OCI-LY1 (cell line): ENCODE measurements at regions not wholly inside any gene's neighbourhood (a gene's known extent, or its start where the extent isn't known, plus 50 kb on each side); places are given as distances from the start of the nearest gene placed in this dataset.

Source experiments
- CTCF ChIP-seq: fragments of 200-600 bp; sonication (generic), shearing (Covaris generic); IDR thresholded peaks from 2 replicates; pipeline ENCODE4 v1.5.1; 2017; ENCODE audit warnings: mild to moderate bottlenecking, antibody characterized with exemption, low read length, moderate library complexity, mixed read lengths
- EZH2 ChIP-seq: fragments of 200-600 bp; sonication (generic), shearing (Covaris generic); IDR thresholded peaks from 2 replicates; pipeline ENCODE4 v1.8.0; 2017; ENCODE audit warnings: borderline replicate concordance, mixed run types, mild to moderate bottlenecking, antibody characterized with exemption, low read length, moderate library complexity, mixed read lengths

DNA sequence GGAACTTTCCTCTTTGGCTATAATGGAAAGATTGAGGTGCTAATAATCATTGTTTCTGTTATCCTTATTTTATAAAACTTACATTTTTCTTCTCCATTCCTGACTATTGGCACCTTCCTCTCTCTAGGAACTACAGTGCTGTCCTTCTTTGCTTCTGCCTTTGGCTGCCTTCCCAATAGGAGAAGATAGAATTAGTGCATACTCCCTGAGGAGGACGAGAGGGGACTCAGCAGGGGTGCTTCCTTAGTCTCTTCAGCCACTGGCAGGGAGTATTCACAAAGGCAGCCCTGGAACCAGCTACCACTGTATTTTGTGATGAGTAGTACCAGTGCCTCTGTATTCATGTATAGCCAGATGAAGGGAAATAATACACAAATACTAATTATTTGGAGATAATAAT is 208.5 kb downstream of the FOXG1 start:
- TF ChIP-seq CTCF (no peak), EZH2 (no peak)
